Hepatocyte (in vitro differentiated cells): ENCODE measurements at regions not wholly inside any gene's neighbourhood (a gene's known extent, or its start where the extent isn't known, plus 50 kb on each side); places are given as distances from the start of the nearest gene placed in this dataset.

ENCODE experiments used
- CTCF ChIP-seq: fragments of 200-600 bp; sonication (generic); IDR thresholded peaks from 2 replicates; pipeline ENCODE4 v1.5.1; 2016; ENCODE audit warnings: antibody characterized with exemption, mild to moderate bottlenecking; ENCODE audit not compliant: poor library complexity
- EZH2phosphoT487 ChIP-seq: fragments of 200-600 bp; sonication (generic); IDR thresholded peaks from one replicate; pipeline ENCODE4 v1.6.1; 2018; ENCODE audit warnings: antibody characterized with exemption, mild to moderate bottlenecking, low read depth, moderate library complexity; ENCODE audit not compliant: unreplicated experiment, severe bottlenecking

- no peak for TF ChIP-seq CTCF
- no peak for TF ChIP-seq EZH2phosphoT487
These were observed 179.5 kb downstream of the MSN start for GRCh38 chrX:65846974-65847373.
